GM18498 (cell line): ENCODE measurements at regions not wholly inside any gene's neighbourhood (a gene's known extent, or its start where the extent isn't known, plus 50 kb on each side); places are given as distances from the start of the nearest gene placed in this dataset.
"Not testable (repeated sequence)": the region's sequence is repeated elsewhere in the genome, so short reads cannot be mapped to it uniquely, and the experiment has no call there.

Experiments used
- ATAC-seq: cut with Tn5 transposase; IDR thresholded peaks from one replicate; pipeline ENCODE4 v1.9.1; 2021; ENCODE audit warnings: mild to moderate bottlenecking, moderate library complexity; ENCODE audit not compliant: unreplicated experiment

- ATAC-seq: not testable (repeated sequence)
Measured at GRCh38 chr10:109809954-109810353, 113.4 kb downstream of the XPNPEP1 start.

- ATAC-seq: not testable (repeated sequence)
Measured at GRCh38 chr10:109801191-109801590, 122.1 kb downstream of the XPNPEP1 start.

GRCh38 chr10:109790647-109791046, 132.7 kb downstream of the XPNPEP1 start:
- ATAC-seq: no peak

- ATAC-seq: no peak
Measured at GRCh38 chr10:109784236-109784635, 139.1 kb downstream of the XPNPEP1 start.

GRCh38 chr10:109783286-109783685, 140.0 kb downstream of the XPNPEP1 start:
- no peak for ATAC-seq

- no peak for ATAC-seq
Measured at GRCh38 chr10:109780997-109781396, 142.3 kb downstream of the XPNPEP1 start.

- ATAC-seq: no peak
Measured at GRCh38 chr10:109778993-109779392, 144.3 kb downstream of the XPNPEP1 start.

- ATAC-seq: peak; percentile 6
Measured at GRCh38 chr10:109774121-109774440, 149.2 kb downstream of the XPNPEP1 start.

GRCh38 chr10:109773288-109774120, 149.8 kb downstream of the XPNPEP1 start:
- ATAC-seq: peak; percentile 55

- ATAC-seq: no peak
Measured at GRCh38 chr10:109770663-109771062, 152.6 kb downstream of the XPNPEP1 start.

GRCh38 chr10:109769966-109770365, 153.3 kb downstream of the XPNPEP1 start:
- ATAC-seq: no peak

GRCh38 chr10:109765838-109766237, 157.5 kb downstream of the XPNPEP1 start:
- ATAC-seq: no peak

- ATAC-seq: no peak
Measured at GRCh38 chr10:109762555-109762954, 160.8 kb downstream of the XPNPEP1 start.

GRCh38 chr10:109757670-109758069, 165.6 kb downstream of the XPNPEP1 start:
- not testable (repeated sequence) for ATAC-seq

GRCh38 chr10:109746861-109747260, 176.4 kb downstream of the XPNPEP1 start:
- no peak for ATAC-seq

- no peak for ATAC-seq
Measured at GRCh38 chr10:109744020-109744419, 179.3 kb downstream of the XPNPEP1 start.

- ATAC-seq: no peak
Measured at GRCh38 chr10:109743574-109743973, 179.7 kb downstream of the XPNPEP1 start.

- ATAC-seq: no peak
Measured at GRCh38 chr10:109743146-109743545, 180.2 kb downstream of the XPNPEP1 start.

- no peak for ATAC-seq
Measured at GRCh38 chr10:109741712-109742111, 181.6 kb downstream of the XPNPEP1 start.

GRCh38 chr10:109740436-109740835, 182.9 kb downstream of the XPNPEP1 start:
- ATAC-seq: no peak

GRCh38 chr10:109737626-109738025, 185.7 kb downstream of the XPNPEP1 start:
- ATAC-seq: no peak

GRCh38 chr10:109737009-109737408, 186.3 kb downstream of the XPNPEP1 start:
- no peak for ATAC-seq

- no peak for ATAC-seq
Measured at GRCh38 chr10:109735776-109736175, 187.5 kb downstream of the XPNPEP1 start.
